ENCODE measurements at regions not wholly inside any gene's neighbourhood (a gene's known extent, or its start where the extent isn't known, plus 50 kb on each side); places are given as distances from the start of the nearest gene placed in this dataset.

DNA sequence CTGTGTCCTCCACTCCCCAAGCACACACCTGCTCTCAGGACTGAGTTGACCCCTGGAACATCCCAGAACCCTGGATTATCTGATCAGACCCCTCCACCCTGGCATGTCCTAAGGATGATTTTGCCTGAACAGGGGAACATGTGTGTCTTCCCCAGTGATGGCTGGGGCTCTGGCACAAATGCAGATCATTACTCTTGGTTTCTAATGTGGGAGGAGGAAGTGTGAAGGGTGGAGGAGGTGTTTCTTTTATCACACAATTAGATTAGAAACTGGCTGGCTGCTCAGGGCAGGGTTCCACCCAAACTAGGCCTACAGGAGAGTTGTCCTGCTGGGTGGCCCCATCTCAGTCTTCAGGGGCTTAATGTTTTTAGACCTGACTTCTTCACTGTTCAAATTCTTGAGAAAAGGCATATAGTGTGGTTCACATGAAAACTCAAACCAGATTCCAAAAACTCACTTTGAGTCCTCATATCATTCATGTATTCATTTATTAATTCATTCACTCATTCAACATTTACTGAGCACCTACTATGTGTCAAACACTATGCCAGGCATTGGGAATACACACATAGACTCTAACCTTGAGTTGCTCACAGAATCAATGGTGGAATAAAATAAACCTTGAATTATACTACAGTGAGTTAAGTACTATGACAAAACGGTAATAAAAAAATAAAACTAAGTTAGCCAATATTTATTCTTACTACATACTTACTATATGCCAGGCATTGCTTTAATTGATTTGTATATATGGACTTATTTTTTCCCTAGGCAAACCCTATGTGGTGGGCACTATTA, 221.8 kb upstream of the JUN start:
- TF ChIP-seq CTCF (IDR thresholded peaks at IDR 0.05; ENCODE audit: insufficient read depth, low read length, missing control alignments), result no peak
- no peak overlapping the region for H3K4me3 ChIP-seq (ENCODE audit: low read depth, low read length)
- DNase-seq (ENCODE audit: low read depth, low spot score), result no peak
- POLR2A ChIA-PET, result no interaction called here
- CTCF ChIA-PET, result no interaction called here

DNA sequence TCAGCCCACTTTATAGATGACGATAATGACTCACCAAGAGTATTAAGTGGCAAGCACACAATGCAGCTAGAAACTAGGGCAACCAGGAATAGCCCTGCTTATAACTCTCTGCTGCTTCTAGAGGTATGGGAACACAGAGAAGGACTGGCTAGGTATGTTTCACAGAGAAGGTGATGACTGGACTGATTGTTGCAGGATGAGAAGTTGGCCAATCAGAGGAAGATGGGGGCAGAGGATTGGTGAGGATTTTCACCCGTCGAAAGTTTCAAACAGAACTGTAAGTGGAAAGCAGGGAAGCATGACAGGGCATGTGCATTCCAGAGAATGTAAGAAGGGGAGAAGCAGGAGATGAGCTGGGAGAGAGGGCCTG, 222.4 kb upstream of the JUN start:
- ChIA-PET POLR2A (no interaction called here), CTCF (no interaction called here)
- no peak overlapping the region for H3K4me3 ChIP-seq (ENCODE audit: low read depth, low read length)
- no peak for DNase-seq (ENCODE audit: low read depth, low spot score)
- TF ChIP-seq CTCF (IDR thresholded peaks at IDR 0.05; ENCODE audit: insufficient read depth, low read length, missing control alignments), result no peak

DNA sequence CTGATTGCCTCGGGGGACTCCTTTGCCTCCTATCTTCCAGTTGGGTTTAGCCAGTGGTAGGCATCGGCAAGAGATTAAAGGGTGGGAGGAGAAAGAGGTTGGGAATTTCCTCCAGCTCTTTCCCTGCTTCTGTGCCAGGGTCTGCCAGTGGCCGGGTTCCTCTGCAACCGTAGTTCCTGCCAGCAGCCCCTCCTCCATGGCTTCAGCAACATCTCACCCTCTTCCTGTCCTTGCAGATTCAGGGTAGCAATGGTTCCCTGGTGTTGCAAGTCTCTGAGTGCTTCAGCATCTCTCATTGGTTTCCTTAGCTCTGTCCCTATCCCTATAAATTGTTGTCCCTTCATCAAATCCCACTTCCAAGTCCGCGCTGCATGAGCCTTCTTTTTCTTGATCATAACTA, 223.1 kb upstream of the JUN start:
- TF ChIP-seq CTCF (IDR thresholded peaks at IDR 0.05; ENCODE audit: insufficient read depth, low read length, missing control alignments), result no peak
- ChIA-PET CTCF (no interaction called here), POLR2A (no interaction called here)
- no peak for DNase-seq (ENCODE audit: low read depth, low spot score)
- no peak overlapping the region for H3K4me3 ChIP-seq (ENCODE audit: low read depth, low read length)

DNA sequence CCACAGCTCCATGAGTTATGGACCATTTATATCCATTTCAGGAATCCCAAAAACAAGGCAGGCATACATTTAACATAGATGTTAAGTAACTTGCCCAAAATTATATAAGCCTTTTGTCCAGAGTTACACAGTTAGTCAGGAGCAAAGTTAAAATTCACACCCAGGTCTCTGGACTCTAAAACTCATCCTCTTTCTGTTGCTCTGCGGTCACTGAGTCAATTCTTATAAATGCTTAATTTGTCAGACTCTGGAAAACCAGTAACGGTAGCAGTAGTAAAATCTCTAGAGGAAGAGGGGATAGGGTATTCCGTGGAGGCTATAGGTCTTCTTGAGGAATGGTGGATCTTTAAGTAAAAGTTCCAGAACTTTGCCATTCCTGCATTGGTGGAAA, 223.6 kb upstream of the JUN start:
- no peak overlapping the region for H3K4me3 ChIP-seq (ENCODE audit: low read depth, low read length)
- no peak for DNase-seq (ENCODE audit: low read depth, low spot score)
- POLR2A ChIA-PET, result no interaction called here
- CTCF ChIA-PET, result no interaction called here
- TF ChIP-seq CTCF (IDR thresholded peaks at IDR 0.05; ENCODE audit: insufficient read depth, low read length, missing control alignments), result no peak

- no peak for TF ChIP-seq CTCF (IDR thresholded peaks at IDR 0.05; ENCODE audit: insufficient read depth, low read length, missing control alignments)
- POLR2A ChIA-PET, result no interaction called here
- no peak for DNase-seq (ENCODE audit: low read depth, low spot score)
- CTCF ChIA-PET, result no interaction called here
- H3K4me3 ChIP-seq (ENCODE audit: low read depth, low read length), result no peak overlapping the region
These were observed 224.2 kb upstream of the JUN start for GRCh38 chr1:59007820-59008598.

DNA sequence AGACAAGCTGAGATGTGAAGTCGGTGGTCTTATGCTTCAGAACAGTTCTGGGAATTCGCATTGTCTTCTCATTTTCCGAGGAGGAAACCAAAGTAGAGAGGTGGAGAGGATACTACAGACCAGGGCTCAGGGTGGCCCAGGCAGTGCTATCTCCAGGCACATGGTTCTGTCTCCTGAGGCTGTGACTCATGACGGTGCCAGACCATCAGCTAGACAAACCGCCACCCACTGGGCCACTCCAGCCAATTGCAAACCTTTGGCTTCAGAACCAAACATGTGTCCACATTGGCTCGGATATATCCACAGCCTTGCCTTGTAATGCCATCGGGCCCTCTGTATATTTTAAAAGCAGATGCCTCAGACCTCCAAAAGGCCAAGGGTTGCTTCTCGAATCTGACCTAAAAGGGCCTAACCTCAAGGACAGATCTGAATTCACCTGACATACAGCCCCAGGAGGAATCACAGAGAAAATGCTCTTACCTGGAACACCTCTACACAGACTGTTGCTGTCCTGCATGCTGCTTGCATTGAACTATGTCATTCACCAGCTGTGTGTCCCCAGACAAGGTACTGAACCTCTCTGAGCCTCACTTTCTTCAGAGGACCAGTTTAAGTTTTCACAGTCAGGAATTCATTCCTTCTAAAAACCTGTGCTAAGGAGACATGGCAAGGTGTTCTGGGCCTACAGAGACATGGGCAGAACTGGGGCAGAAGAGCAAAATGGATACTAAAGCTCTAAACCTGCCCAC, 224.9 kb upstream of the JUN start:
- ChIA-PET POLR2A (no interaction called here), CTCF (no interaction called here)
- TF ChIP-seq CTCF (IDR thresholded peaks at IDR 0.05; ENCODE audit: insufficient read depth, low read length, missing control alignments), result no peak
- no peak overlapping the region for H3K4me3 ChIP-seq (ENCODE audit: low read depth, low read length)
- DNase-seq (ENCODE audit: low read depth, low spot score), result no peak
